Upper lobe of left lung (tissue), 4 donors: ENCODE measurements at regions not wholly inside any gene's neighbourhood (a gene's known extent, or its start where the extent isn't known, plus 50 kb on each side); places are given as distances from the start of the nearest gene placed in this dataset.

Source experiments
- CTCF ChIP-seq, 6 experiments: fragments of 450-650 bp in 4 of 6; fragments of 200-600 bp in 2 of 6; sonication (generic) in 2 of 6; IDR thresholded peaks; one replicate each; pipeline ENCODE4 v1.5.1; 2016 to 2019; ENCODE audit warnings: antibody characterized with exemption in 6 of 6
- POLR2A ChIP-seq, 4 donors: fragments of 450-650 bp; IDR thresholded peaks; one replicate each; pipeline ENCODE4 v1.5.1; 2016 to 2017; ENCODE audit warnings: antibody characterized with exemption in 4 of 4, mild to moderate bottlenecking in 2 of 4
- POLR2AphosphoS5 ChIP-seq, 2 donors: sonication (generic); formaldehyde crosslinking; IDR thresholded peaks; one replicate each; pipeline ENCODE4 v1.5.1; 2017; ENCODE audit warnings: antibody characterized with exemption in 2 of 2

DNA sequence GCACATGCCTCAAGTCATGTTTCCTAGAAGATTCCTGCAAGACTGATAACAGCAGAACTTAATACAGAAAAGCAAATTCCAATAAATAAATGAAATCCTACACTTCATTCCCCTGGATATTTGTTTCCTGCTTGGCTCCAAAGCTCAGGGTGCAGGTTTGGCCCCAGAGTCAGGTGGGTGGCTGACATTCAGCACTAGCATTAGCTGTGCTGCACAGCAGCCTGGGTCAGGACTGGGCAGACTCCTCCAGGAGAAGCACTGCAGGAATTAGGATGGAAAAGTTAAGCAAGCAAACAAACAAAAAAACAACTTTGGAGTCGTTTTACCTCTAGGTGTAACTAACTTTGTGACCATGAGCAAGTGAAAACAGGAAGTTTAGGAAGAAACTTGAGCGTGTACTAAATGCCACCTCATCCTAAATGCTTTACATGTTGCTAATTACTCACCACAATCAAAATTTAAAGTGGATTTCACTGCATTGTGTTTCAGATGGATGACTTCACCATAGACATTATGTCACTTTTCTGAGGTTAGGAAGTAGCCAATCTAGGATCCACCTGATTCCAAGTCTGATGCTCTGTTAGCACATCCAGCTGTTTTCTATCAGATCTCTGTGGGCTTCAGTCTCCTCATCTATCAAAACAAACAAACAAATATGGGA, 239.4 kb downstream of the C7orf25 start:
- no peak for TF ChIP-seq POLR2A (IDR thresholded peaks at IDR 0.05)
- TF ChIP-seq POLR2AphosphoS5 (IDR thresholded peaks at IDR 0.05) = no peak
- TF ChIP-seq CTCF (IDR thresholded peaks at IDR 0.05) = no peak
